IMR-90 (cell line): ENCODE measurements at regions not wholly inside any gene's neighbourhood (a gene's known extent, or its start where the extent isn't known, plus 50 kb on each side); places are given as distances from the start of the nearest gene placed in this dataset.

Experiments
- ATAC-seq: fragments of 200-7000 bp; cut with Tn5 transposase; 2 replicates; pipeline ENCODE4 v1.9.1; 2020; ENCODE audit warnings: low read depth, mild to moderate bottlenecking, moderate library complexity
- BruUV-seq: library from RNA; stranded (reverse); fragments of 400-500 nt; replicated peaks from 2 replicates; lab custom pipeline; 2021; lab: Mats Ljungman, UMichigan
- CTCF ChIA-PET: fragments of 300-600 bp; formaldehyde crosslinking; extraction: SDS; loops from one replicate; lab custom pipeline; 2021; ENCODE audit warnings: antibody characterized with exemption; lab: Yijun Ruan, JAX
- POLR2A ChIA-PET: fragments of 300-600 bp; sonication (Branson Sonifier 250); formaldehyde crosslinking; loops from one replicate; lab custom pipeline; 2022; ENCODE audit warnings: antibody characterized with exemption; ENCODE audit not compliant: unreplicated experiment; lab: Charles Lee
- DNase-seq: peaks from one replicate; pipeline ENCODE4 v3.0.0; 2013
- H2AFZ ChIP-seq: replicated peaks from 2 replicates; pipeline ENCODE3; 2013; ENCODE audit warnings: low read length, mild to moderate bottlenecking; ENCODE audit not compliant: poor library complexity
- H2AK5ac ChIP-seq: 2 replicates; pipeline ENCODE4 v1.6.1; 2013; ENCODE audit warnings: low read depth, low read length, inconsistent platforms
- H2AK9ac ChIP-seq: replicated peaks from 2 replicates; pipeline ENCODE3; 2013; ENCODE audit warnings: mild to moderate bottlenecking, low read depth, low read length, moderate library complexity; ENCODE audit not compliant: poor library complexity
- H2BK120ac ChIP-seq: 2 replicates; pipeline ENCODE4 v1.6.1; 2013; ENCODE audit warnings: low read depth, low read length, inconsistent platforms
- H2BK15ac ChIP-seq: 3 replicates; pipeline ENCODE4 v1.6.1; 2013; ENCODE audit warnings: low read depth, low read length, inconsistent platforms
- H2BK20ac ChIP-seq: 2 replicates; pipeline ENCODE4 v1.6.1; 2013; ENCODE audit warnings: low read depth, mild to moderate bottlenecking, inconsistent platforms, low read length, moderate library complexity
- H2BK5ac ChIP-seq: 2 replicates; pipeline ENCODE4 v1.6.1; 2013; ENCODE audit warnings: mild to moderate bottlenecking, low read depth, low read length, inconsistent platforms; ENCODE audit not compliant: poor library complexity, severe bottlenecking
- H3K14ac ChIP-seq: replicated peaks from 2 replicates; pipeline ENCODE4 v1.6.1; 2013; ENCODE audit warnings: low read depth, low read length, inconsistent platforms
- H3K18ac ChIP-seq: 2 replicates; pipeline ENCODE4 v1.6.1; 2013; ENCODE audit warnings: low read depth, low read length, control low read depth
- H3K23ac ChIP-seq: 2 replicates; pipeline ENCODE4 v1.6.1; 2013; ENCODE audit warnings: low read depth, low read length, inconsistent platforms
- H3K27ac ChIP-seq: 2 replicates; pipeline ENCODE4 v1.5.1; 2013; ENCODE audit warnings: mild to moderate bottlenecking, control low read depth, low read length; ENCODE audit not compliant: insufficient read depth
- H3K27me3 ChIP-seq: 2 replicates; pipeline ENCODE4 v1.6.1; 2013; ENCODE audit warnings: low read length; ENCODE audit not compliant: control insufficient read depth, insufficient read depth
- H3K36me3 ChIP-seq: 2 replicates; pipeline ENCODE4 v1.6.1; 2013; ENCODE audit warnings: low read length, mixed read lengths; ENCODE audit not compliant: control insufficient read depth, insufficient read depth
- H3K4ac ChIP-seq: 2 replicates; pipeline ENCODE4 v1.6.1; 2013; ENCODE audit warnings: low read depth, low read length, inconsistent platforms
- H3K4me1 ChIP-seq: 2 replicates; pipeline ENCODE4 v1.6.1; 2013; ENCODE audit warnings: low read length, mixed read lengths; ENCODE audit not compliant: control insufficient read depth, insufficient read depth
- H3K4me2 ChIP-seq: 2 replicates; pipeline ENCODE4 v1.6.1; 2013; ENCODE audit warnings: low read depth, mild to moderate bottlenecking, control low read depth, low read length, moderate library complexity
- H3K4me3 ChIP-seq: 2 replicates; pipeline ENCODE4 v1.5.1; 2013; ENCODE audit warnings: low read depth, mild to moderate bottlenecking, control low read depth, low read length, moderate library complexity; ENCODE audit not compliant: insufficient read depth
- H3K56ac ChIP-seq: 2 replicates; pipeline ENCODE4 v1.6.1; 2013; ENCODE audit warnings: low read length, inconsistent platforms; ENCODE audit not compliant: insufficient read depth; ENCODE audit errors: extremely low read depth
- H3K79me1 ChIP-seq, 2 experiments: 2 replicates each; pipeline ENCODE4 v1.6.1; 2013; ENCODE audit warnings: low read length in 2 of 2, inconsistent platforms in 1 of 2, low read depth in 1 of 2
- H3K9ac ChIP-seq: 2 replicates; pipeline ENCODE4 v1.6.1; 2013; ENCODE audit warnings: low read depth, low read length, control low read depth
- H3K9me1 ChIP-seq: 2 replicates; pipeline ENCODE4 v1.6.1; 2013; ENCODE audit warnings: low read length, inconsistent platforms; ENCODE audit not compliant: insufficient read depth
- H3K9me3 ChIP-seq: 2 replicates; pipeline ENCODE4 v1.6.1; 2013; ENCODE audit warnings: low read length; ENCODE audit not compliant: control insufficient read depth, insufficient read depth
- H4K20me1 ChIP-seq: 2 replicates; pipeline ENCODE4 v1.6.1; 2013; ENCODE audit warnings: low read length, inconsistent platforms; ENCODE audit not compliant: insufficient read depth
- H4K5ac ChIP-seq: 2 replicates; pipeline ENCODE4 v1.6.1; 2013; ENCODE audit warnings: mild to moderate bottlenecking, low read depth, low read length, control low read depth
- H4K8ac ChIP-seq, 2 experiments: 2 replicates each; pipeline ENCODE4 v1.6.1; 2013; ENCODE audit warnings: low read depth in 2 of 2, low read length in 2 of 2, control low read depth in 1 of 2, inconsistent platforms in 1 of 2
- H4K91ac ChIP-seq: 2 replicates; pipeline ENCODE4 v1.6.1; 2013; ENCODE audit warnings: low read depth, low read length, inconsistent platforms; ENCODE audit not compliant: insufficient read depth
- BHLHE40 ChIP-seq: fragments of 150-350 bp; IDR thresholded peaks from 2 replicates; pipeline ENCODE4 v1.6.1; 2016; ENCODE audit warnings: mild to moderate bottlenecking, low read depth, low read length
- FOS ChIP-seq: fragments of 150-350 bp; IDR thresholded peaks from 2 replicates; pipeline ENCODE4 v1.6.1; 2016; ENCODE audit warnings: low read depth, low read length
- MAFK ChIP-seq: IDR thresholded peaks from 2 replicates; pipeline ENCODE4 v1.6.1; 2012; ENCODE audit warnings: low read depth, low read length, improper control_type of control experiment
- MXI1 ChIP-seq: IDR thresholded peaks from 2 replicates; pipeline ENCODE4 v1.6.1; 2012; ENCODE audit warnings: low read depth, mild to moderate bottlenecking, low read length, moderate library complexity, borderline replicate concordance
- NFE2L2 ChIP-seq: fragments of 150-350 bp; IDR thresholded peaks from 2 replicates; pipeline ENCODE4 v1.6.1; 2016; ENCODE audit warnings: low read depth, mild to moderate bottlenecking, low read length
- POLR2A ChIP-seq: IDR thresholded peaks from 2 replicates; pipeline ENCODE4 v1.6.1; 2012; ENCODE audit warnings: mild to moderate bottlenecking, low read depth, low read length
- RCOR1 ChIP-seq: IDR thresholded peaks from 2 replicates; pipeline ENCODE4 v1.6.1; 2012; ENCODE audit warnings: mild to moderate bottlenecking, low read length, improper control_type of control experiment; ENCODE audit not compliant: insufficient replicate concordance
- RFX5 ChIP-seq: IDR thresholded peaks from 2 replicates; pipeline ENCODE4 v1.8.0; 2012; ENCODE audit warnings: low read depth, mild to moderate bottlenecking, low read length, moderate library complexity
- SMC3 ChIP-seq: fragments of 150-350 bp; IDR thresholded peaks from 2 replicates; pipeline ENCODE4 v1.6.1; 2016; ENCODE audit warnings: low read depth, mild to moderate bottlenecking, antibody characterized with exemption, low read length, moderate library complexity
- dilution Hi-C: fragments of 300-500 bp; cut with HindIII; formaldehyde crosslinking; loops from one replicate; pipeline ENCODE4 v1.14.3; 2018; ENCODE audit warnings: low sequenced_read_pairs; ENCODE audit not compliant: unreplicated experiment
- in situ Hi-C: fragments of 300-500 bp; cut with MboI; formaldehyde crosslinking; loops from 3 replicates; pipeline ENCODE4 v1.14.3; 2019; ENCODE audit warnings: low sequenced_read_pairs, inconsistent platforms, mixed read lengths
- intact Hi-C: fragments of 100-400 bp; cut with micrococcal nuclease; formaldehyde crosslinking; loops from 2 replicates; pipeline ENCODE4 v1.10.0; 2022

DNA sequence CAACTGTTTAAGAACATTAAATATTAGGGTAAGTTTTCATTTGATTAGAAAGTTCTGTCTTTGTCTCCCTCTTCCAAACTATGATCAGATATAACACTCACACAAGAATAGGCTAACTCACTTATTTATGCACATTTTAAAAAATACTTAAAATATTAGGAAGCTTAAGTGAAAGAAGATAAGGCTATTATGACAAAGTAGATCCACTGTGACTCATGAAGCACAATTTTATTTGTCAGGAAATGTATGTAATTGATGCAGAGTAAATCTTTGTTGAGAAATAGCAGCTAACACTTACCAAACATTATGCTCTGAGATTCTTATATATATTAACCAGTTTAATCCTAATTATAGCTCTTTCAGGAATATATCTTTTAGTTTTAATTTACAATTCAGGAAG, 560.6 kb downstream of the CSNK1G3 start:
- no peak overlapping the region for H3K23ac ChIP-seq
- H4K20me1 ChIP-seq = no peaks in the 10 kb centered on the region
- no peak overlapping the region for H3K4ac ChIP-seq
- ATAC-seq = no peak
- DNase-seq = no peak
- H3K27ac ChIP-seq = no peak overlapping the region
- no peaks in the 10 kb centered on the region for H3K79me1 ChIP-seq
- intact Hi-C loops (no loop called here), in situ Hi-C loops (no loop called here), dilution Hi-C loops (no loop called here)
- H4K5ac ChIP-seq = no peak overlapping the region
- no TSS peak for BruUV-seq
- no peak overlapping the region for H3K9ac ChIP-seq
- CTCF ChIA-PET = no interaction called here
- H2BK15ac ChIP-seq = no peak overlapping the region
- no peak overlapping the region for H3K18ac ChIP-seq
- no peak overlapping the region for H2BK5ac ChIP-seq
- H3K4me2 ChIP-seq = no peak overlapping the region
- no peak for TF ChIP-seq SMC3
- TF ChIP-seq NFE2L2 = no peak
- no peak for TF ChIP-seq FOS
- no peak for TF ChIP-seq MXI1
- TF ChIP-seq MAFK = no peak
- no peak for TF ChIP-seq RCOR1
- TF ChIP-seq BHLHE40 = no peak
- no peak for TF ChIP-seq RFX5
- TF ChIP-seq POLR2A = no peak
- H3K9me3 ChIP-seq = no peaks in the 10 kb centered on the region
- POLR2A ChIA-PET = interaction anchor here (0.5 kb wide), 1 partner anchor 579 kb away, joined by 4 read pairs; no protein-coding TSS in a partner anchor
- no peak overlapping the region for H4K91ac ChIP-seq
- H2BK120ac ChIP-seq = no peak overlapping the region
- H3K4me1 ChIP-seq = no peaks in the 10 kb centered on the region
- H3K9me1 ChIP-seq = no peaks in the 10 kb centered on the region
- H2AFZ ChIP-seq = no peak overlapping the region
- H4K8ac ChIP-seq = no peak overlapping the region
- no peak overlapping the region for H2AK5ac ChIP-seq
- H3K4me3 ChIP-seq = no peak overlapping the region
- H3K36me3 ChIP-seq = no peaks in the 10 kb centered on the region
- H3K27me3 ChIP-seq = no peaks in the 10 kb centered on the region
- H2BK20ac ChIP-seq = no peak overlapping the region
- no peak overlapping the region for H3K14ac ChIP-seq
- H3K56ac ChIP-seq = no peak overlapping the region
- no peak overlapping the region for H2AK9ac ChIP-seq
